NCI-H1694 (cell line): ENCODE measurements at regions not wholly inside any gene's neighbourhood (a gene's known extent, or its start where the extent isn't known, plus 50 kb on each side); places are given as distances from the start of the nearest gene placed in this dataset.
"Not testable (repeated sequence)": the region's sequence is repeated elsewhere in the genome, so short reads cannot be mapped to it uniquely, and the experiment has no call there.

Experiments
- DNase-seq: peaks from one replicate; lab custom pipeline; 2025; lab: John Stamatoyannopoulos, UW

DNA sequence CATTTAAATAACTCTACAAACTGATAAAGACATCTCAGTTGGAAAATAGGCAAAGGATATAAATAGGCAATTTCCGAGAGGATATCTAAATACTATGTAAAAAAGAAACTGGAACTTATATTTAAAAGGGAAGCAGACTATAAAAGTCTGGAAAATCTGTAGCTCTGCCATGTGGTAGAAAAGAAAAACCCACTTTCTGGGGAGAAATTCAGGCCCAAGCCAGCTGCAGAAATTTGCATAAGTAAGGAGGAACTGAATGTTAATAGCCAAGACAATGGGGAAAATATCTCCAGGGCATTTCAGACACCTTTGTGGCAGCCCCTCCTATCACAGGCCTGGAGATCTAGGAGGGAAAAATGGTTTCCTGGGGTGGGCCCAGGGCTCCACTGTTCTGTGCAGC, 97.8 kb upstream of the ZBED5 start:
- no peak for DNase-seq

DNA sequence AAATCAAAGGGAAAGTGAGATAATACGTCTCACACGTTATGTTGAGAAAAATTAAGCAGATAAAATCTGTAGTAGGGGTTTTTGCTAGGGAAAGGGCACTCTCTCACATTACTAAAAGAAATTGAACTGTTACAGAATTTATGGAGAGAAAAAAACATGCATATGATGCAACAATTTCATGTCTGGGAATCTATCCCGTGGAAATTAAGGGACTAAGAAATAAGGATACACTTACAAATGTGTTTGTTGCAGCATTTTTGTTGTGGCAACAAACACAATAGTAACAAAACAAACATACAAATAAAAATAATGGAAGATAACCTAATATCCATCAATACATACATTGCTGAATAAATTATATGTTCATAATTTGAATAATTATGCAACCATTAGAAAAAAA, 96.3 kb upstream of the ZBED5 start:
- DNase-seq: no peak

DNA sequence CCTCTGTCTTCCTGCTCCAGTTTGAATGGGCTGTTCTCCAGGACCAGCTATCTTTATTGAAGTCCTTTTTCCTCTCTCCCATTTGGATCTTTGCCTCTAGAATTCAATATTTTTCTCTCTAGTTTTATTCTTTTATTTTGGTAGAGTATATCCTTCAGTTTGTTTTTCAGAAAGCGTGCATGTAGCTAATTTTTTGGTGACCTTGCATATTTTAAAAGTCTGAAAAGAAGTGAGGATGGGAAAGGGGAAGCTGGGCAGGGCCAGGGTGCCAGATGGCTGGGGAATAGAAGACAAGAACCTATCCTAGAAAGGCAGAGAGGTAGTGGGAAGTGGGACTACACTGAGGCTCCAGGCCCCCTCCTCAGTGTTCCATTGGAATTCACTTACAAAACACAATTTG, 95.0 kb upstream of the ZBED5 start:
- no peak for DNase-seq

DNA sequence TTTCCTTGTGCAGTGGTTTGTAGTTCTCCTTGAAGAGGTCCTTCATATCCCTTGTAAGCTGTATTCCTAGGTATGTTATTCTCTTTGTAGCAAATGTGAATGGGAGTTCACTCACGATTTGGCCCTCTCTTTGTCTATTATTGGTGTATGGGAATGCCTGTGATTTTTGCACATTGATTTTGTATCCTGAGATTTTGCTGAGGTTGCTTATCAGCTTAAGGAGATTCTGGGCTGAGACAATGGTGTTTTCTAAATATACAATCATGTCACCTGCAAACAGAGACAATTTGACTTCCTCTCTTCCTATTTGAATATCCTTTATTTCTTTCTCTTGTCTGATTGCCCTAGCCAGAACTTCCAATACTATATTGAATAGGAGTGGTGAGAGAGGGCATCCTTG, 90.1 kb upstream of the ZBED5 start:
- not testable (repeated sequence) for DNase-seq

DNA sequence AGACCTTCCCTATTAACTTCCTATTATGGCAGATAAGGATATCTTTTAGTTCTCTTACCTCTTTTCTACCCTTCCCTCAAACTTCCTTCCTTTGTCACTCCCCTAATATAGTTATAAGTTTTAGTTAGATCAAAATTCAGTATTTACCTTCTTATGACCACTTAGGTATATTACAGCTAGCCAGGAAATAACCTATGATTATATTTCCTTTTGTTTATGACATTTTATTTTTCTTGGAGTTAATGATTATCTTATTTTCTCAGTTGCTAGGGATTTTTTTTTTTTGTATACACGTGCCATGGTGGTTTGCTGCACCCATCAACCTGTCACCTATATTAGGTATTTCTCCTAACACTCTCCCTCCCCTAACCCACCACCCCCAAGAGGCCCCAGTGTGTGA, 88.2 kb upstream of the ZBED5 start:
- DNase-seq: no peak

DNA sequence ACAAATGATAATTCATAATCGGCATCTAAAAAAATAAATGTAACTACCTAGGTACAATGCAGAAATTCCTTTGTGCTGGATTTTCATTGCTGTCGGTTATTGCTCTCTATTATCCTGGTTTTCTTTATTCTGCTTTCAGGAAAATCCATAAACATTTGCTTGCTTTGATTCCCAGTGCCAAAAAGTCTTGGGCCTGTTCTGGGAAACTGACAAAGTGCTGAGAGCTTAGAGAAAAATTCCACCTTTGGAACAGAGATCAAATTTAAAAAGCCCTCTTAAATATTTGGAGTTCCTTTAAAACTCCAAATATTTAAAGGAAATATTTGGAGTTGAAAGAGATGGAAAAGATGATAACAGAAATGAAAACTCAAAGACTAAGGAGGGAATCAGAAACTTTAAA, 87.3 kb upstream of the ZBED5 start:
- DNase-seq: no peak

DNA sequence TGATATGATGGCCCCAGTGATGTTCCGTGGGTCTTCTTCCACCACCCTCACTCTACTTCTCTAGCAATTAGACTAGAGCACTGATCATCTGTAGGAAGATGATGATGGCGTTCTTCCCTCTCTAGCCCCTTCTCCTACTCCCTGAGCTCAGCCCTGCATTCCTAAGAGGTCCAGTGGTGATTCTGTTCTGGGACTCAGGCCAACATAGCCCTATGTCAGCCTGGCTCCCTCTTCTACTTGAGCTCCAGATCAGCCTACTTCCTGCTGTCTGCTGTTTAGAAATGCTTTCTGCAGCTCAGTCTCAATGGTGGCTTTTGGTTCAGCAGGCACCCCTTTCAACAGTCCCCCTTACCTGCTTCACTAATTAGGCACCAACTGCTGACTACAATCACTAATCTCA, 86.1 kb upstream of the ZBED5 start:
- DNase-seq: no peak

DNA sequence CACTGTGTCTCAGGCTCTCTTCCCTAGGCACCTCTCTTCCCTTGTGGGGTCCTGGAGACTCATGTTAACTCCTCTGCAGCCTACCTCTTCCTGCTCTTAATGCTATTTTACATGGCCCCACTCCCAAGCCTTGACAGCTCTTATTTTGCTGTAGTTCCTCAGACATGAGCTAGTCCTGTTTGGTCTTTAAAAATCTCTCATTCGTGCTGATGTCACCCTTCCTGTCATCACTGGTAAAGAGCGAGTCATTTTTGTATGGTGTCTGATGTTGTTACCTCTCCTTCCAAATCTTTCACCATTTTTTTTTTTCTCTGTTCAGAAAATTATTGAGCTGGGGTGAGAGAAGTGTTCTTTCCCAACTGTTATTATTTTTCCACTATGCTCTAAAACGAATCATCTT, 84.8 kb upstream of the ZBED5 start:
- no peak for DNase-seq

DNA sequence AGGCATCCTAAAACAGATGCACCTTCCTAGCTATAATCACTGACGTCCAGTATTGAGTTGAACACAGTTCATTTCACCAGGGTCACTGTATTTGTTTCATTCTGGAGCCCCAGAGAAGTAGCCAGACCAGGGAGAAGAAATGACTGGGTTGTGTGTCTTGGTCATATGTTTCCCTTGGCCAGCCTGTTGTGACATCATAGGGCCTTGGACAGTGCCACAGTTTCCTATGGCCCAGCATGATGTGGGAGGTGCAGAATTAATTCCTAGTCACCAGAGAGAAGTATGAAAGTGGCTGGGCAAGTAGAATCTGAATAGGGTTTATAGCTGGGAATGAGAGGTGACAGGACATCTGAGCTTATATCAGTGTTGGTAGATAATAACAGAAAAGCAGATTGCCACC, 84.0 kb upstream of the ZBED5 start:
- no peak for DNase-seq

DNA sequence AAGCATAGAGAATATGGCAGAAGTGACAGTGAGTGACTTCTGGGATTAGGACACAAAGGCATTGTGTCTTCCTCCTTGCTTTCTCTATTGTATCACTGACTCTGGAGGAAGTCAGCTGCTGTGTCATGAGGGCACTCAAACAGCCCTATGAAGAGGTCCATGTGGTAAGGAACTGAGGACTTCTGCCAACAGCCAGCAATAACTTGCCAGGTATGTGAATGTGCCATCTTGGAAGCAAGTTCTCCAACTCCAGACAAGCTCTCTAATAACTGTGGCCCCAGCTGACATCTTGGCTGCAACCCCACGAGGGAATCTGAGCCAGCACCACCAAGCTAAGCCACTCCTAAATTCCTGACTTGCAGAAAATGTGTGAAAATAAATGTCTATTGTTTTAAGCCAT, 83.6 kb upstream of the ZBED5 start:
- DNase-seq: no peak

DNA sequence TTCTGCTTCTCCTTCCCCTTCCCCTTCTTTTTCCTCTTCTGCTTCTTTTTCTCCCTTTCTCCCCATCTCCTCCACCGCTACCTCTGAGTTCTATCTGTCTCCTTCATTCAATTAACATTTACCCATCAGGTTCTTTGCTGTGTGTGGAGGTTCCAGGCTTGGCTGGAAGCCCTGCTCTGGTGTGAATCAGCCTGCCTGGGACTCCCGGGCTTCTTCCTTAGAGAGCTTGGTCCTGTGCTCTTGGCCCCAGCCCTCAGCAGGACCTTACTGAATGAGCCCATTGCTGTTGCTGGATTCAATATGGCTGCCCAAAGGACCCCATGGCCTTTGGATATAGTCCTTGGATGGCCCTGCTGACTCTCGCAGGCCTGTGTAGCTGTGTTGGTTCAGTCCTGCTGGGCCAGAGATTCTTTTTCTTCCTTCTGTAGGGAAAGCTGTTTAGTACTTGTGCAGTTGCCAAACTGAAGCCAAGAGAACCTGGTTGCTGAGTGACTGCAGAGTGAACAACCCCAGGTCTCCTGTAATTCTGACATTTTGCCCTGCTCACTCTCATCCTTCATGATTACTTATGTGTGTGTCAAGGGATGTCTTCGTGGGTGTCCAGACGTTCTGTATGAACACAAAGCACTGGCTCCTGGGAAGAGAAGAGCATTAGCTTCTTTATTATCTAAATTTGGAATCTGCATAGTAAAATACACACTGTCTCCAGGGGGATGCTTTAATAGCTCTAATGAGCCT, 81.0 kb upstream of the ZBED5 start:
- no peak for DNase-seq

DNA sequence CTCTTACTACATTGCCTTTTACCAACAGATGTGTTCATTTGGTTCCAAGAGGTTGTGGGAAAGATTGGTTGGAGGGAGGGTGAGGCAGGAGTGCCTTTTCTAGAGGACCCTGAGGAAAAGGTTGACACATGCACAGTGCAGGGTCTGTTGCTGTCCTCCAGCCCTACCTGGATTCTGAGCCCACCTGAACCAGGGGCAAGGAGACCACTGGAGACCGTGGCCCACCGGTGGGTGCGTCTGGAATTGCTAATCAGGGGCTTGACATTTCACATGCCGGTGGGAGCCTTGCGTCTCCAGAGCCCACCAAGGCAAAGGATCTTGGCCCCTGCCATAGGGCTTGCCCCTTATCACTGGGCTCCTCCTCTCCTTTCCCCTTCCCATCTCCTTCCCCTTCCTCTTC, 80.4 kb upstream of the ZBED5 start:
- DNase-seq: no peak

DNA sequence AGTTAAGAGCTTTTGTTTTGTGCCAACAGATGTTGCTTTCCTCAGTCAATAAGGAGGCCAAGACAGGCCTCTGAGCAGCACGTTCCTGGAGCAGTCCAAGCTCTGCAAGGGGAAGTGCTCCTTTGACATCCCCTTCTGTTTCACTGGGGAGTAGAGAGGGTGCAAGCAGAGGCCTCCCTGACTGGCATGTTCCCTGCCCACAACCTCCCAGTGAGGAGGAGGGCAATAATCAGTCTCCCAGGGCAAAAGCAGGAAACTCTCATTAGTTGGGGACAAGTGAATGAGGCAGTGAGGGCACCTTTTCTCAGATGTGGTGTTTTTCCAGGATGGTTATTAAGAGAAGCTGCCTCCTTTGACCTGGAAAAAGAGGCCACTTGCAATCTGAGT, 79.5 kb upstream of the ZBED5 start:
- no peak for DNase-seq

DNA sequence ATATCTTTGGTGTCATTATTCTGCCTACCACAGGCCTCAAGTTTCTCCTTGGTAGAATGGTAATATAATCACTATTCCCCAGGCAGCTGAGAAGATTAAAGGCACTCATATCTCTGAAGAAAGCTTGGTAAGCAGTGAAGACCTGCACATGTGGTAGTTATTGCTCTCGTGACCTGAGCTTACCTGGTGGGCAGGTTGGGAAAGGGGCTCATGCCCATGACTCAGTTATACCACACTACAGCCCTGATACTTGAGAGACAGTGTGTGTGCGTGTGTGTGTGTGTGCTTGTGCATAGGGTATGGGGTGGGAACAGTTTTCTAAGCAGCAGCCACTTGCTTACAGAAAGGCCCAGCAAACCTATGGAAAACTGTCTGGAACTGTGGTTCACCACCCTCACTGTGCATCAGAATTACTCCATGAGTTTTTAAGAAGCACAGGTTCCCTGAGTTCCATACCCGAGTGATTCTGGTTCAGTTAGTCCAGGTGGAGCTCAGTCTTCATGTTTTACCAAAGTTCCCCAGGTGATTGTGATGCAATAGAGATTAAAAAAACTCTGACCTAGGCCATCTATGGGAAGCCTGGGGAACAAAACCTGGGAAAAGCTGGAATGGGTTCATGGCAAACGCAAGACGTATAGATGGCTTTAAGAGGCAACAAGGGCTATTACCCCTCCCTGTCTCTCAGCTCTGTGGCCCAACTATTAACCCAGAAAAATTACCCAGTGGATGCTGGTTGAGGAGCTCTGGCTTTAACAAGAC, 79.0 kb upstream of the ZBED5 start:
- no peak for DNase-seq

DNA sequence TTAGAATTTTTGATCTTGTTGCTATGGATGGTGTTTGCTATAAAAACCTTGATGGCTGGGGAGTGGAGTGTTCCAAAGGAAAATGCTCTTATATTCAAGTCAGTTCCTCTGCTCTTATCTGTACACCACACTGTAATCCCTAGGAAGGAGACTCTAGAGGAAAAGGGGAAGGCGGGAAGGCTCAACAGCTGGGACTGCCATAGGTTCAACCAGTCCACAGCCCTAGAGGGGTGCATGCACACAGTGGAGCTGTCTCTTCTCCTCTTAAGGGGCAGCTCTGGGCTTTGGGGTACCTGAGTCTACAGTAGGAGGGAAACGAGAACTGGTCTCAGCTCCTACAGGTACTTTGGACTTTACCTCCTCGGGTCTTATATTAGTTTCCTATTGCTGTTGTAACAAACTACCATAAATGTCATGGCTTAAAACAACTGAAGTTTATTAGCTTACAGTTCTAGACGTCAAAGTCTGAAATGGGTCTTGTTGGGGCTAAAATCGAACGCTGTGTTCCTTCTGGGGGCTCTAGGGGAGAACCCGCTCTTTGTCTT, 77.2 kb upstream of the ZBED5 start:
- DNase-seq: no peak

DNA sequence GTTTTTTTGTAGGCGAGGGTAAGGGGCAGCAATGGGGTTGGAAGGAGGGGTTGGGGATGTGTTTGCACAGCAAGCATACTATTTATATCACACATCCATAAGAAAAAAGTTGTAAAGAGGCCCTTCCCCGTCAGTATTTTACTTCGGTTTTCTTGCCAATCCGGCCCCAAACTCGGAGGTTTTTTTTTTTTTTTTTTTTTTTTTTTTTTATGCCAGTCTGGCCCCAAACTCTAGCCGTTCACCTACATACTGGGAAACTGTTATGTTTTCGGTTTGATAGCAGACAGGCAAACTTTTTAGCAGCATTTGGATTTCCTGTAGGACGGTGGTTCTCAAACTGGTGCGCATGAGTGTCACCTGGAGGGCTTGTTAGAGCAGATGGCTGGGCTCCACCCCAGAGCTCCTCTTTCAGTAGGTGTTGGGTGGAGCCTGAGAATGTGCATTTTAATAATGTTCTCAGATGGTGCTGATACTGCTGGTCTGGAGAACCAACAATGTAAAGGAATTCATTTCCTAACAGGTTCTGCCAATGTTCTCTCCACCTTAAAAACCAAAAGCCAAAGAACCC, 76.5 kb upstream of the ZBED5 start:
- no peak for DNase-seq

DNA sequence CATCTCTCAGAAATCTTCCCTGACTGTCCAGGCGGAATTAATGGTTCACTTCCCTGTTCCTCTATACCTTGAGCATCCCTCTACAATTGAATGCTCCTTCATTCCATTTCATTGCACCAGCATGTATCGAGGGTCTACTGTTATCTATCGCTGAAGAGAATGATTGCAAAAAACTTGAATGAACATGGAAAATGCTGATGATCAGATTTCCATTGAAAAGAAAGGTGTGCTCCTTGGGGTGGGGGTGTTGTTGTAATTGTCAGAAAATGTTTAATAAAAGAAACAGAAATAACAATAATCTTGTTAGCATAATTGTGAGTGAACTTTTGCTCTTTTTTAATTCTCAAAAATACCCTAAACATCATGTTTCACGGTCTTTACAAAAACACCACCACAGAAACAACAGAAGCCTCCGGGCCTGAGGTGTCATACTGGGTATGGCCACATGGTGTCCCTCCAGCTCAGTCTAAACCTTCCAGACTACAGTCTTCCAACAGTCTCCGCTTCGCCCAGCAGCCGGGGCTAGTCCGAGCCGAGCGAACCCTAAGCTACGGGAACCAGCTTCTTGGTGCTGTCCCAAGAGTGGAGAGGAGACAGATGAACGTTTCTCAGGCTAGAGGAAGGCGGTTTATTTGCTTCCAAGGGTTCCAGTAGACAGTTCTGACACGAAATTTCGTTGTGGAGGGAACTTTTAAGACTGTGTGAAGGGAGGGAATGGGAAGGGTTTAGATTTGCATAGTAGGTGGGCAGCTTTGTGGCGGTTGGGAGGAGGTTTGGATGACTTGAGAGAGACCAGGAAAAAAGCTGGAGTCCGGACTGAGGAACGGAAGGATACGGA, 75.8 kb upstream of the ZBED5 start:
- peak; percentile 87 for DNase-seq

DNA sequence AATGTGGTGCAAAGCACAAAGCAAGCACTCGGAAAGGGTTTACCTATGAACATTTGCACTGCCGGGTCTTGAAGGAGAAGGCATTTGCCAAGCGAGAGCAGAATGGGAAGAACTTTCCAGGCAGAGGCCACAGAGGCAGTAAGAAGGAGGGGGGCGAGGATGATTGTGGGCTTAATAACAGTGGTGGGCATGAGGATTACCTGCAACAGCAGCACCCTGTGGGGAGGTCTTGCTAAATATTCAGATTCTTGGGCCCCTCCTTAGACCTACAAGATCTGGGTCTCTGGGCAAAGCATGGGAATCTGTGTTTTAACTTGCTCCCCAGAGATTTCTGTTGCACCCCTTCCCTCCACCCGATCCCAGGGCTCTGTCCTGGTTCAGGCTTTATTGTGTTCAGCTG, 75.1 kb upstream of the ZBED5 start:
- no peak for DNase-seq

DNA sequence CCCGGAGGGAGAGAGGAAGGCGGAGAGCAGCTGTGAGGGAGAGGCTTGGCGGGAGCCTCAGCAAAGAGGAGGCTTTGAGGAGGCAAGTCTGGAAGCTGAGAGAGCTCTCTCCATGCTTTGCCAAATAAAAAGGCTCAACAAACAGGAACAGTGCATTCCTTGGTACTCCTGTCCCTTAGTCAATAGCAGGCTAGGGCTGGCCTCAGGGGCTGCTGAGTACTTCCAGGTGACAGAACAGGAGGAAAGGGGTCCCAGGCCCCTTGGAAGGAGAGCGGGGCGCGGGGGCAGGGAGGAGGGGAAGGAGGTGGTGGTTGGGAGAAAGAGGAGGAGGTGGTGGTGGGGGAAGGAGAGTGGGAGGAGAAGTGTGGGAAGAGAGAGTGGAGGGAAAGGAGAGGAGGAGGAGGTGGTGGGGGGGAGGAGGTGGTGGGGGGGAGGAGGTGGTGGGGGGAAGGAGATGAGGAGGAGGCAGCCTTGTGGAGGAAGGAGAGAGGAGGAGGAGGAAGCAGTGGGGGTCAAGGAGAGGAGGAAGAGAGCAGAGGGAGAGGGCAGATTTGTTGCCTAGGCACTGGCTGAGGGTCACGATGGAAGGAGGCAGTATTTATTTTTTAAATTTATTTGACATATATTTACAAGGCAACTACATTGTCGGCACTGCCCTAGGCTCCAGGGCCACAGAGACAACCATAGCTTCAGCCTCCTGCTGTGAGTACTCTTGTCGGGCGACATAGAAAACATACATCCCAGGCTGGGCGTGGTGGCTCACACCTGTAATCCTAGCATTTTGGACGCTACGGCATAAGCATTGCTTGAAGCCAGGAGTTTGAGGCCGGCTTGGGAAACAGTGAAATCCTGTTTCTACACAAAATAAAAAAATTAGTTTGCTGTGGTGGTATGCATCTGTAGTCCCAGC, 74.2 kb upstream of the ZBED5 start:
- no peak for DNase-seq

DNA sequence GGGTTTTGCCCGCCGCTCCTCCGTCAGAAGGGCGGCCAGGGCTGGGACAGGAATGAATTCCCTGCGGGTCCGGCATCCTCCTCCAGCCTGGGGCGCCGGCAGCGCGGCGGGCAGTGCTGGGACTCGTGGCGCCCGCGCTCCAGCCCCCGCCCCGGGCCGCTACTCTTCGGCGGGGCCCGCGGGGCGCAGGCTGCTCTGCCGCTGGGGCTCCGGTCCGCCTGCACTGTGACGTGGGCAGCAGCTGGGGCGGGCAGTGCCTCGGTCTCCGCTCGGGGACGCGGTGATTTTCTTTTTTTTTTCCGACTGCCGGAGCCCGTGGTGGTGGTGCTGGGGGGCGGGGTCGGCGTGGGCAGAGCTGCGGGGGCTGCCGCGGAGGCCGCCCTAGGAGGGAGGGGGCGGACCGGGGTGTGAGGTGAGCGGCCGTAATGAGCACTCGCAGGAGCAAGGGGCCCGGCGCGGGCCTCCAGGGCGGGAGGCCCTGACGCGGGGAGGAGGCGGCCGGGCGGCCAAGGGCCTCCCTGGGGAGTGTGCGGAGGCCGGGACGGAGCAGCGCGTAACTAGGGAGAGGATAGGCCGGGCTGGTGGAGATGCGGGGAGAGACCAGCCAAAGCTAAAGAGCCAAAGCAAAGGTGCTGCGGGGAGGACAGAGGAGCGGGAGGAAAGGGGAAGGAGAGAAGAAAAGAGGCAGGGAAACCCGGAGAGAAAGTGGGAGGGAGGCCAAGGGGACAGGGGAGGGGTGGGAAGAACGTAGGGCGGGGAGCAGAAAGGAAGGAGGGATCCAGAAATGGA, 73.3 kb upstream of the ZBED5 start:
- DNase-seq: peak; percentile 59
